ENCODE measurements at regions not wholly inside any gene's neighbourhood (a gene's known extent, or its start where the extent isn't known, plus 50 kb on each side); places are given as distances from the start of the nearest gene placed in this dataset.

DNA sequence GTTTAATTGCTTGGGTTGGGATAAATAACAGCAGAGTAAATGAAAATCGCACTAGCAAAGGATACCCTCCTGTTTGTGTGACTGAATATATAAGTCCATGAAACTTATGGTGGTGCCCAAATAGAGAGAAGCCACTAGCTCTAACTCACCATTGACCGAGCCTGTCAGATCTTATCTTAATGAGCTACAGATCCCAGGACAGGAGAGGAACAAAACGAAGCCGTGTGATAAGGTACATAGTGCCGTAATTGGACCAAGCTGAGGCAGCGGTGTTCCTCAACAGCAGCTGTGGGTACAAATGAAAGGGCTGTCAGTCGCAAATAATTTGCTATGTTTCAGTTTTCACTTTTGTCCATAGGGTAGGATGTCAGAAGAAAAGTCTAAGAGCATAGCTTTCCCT, 276.1 kb downstream of the PTBP2 start:
- no peak overlapping the region for H2AFZ ChIP-seq (ENCODE audit: low read length)
- no peak overlapping the region for H3K23ac ChIP-seq (ENCODE audit: insufficient read length, low read depth, low read length)
- no peaks in the 10 kb centered on the region for H3K27me3 ChIP-seq (ENCODE audit: insufficient read depth, low read length)
- no peaks in the 10 kb centered on the region for H3K27me3 Mint-ChIP-seq (ENCODE audit: low read depth)
- no peaks in the 10 kb centered on the region for H3K79me1 ChIP-seq (ENCODE audit: insufficient read depth, low read depth, low read length, poor library complexity, severe bottlenecking)
- H3K79me2 ChIP-seq (ENCODE audit: insufficient read depth, low read length), result no peaks in the 10 kb centered on the region
- H3K4ac ChIP-seq (ENCODE audit: low read depth, low read length), result no peak overlapping the region
- H3K4me3 Mint-ChIP-seq, result no peak overlapping the region
- H3K14ac ChIP-seq (ENCODE audit: insufficient read depth, low read length), result no peak overlapping the region
- H3K4me1 ChIP-seq (ENCODE audit: insufficient read depth, low read length), result no peaks in the 10 kb centered on the region
- no peak overlapping the region for H4K5ac ChIP-seq (ENCODE audit: insufficient read length, low read depth, low read length)
- H2BK20ac ChIP-seq (ENCODE audit: low read depth, low read length, poor library complexity, severe bottlenecking), result no peak overlapping the region
- no peaks in the 10 kb centered on the region for H4K20me1 ChIP-seq (ENCODE audit: control insufficient read depth, insufficient read depth, insufficient read length)
- H2BK120ac ChIP-seq (ENCODE audit: low read depth, low read length, poor library complexity, severe bottlenecking), result no peak overlapping the region
- no peak overlapping the region for H3T11ph ChIP-seq (ENCODE audit: low read length)
- no peak for DNase-seq
- WGBS (ENCODE audit: extremely low coverage, insufficient read length, low lambda C conversion rate), result no CpG with 5 or more reads among the region's 7 CpGs
- H3K4me2 ChIP-seq (ENCODE audit: insufficient read depth, insufficient read length, low read length), result no peak overlapping the region
- no peak for TF ChIP-seq CTCF (conservative IDR thresholded peaks at IDR 0.05)
- H2AK5ac ChIP-seq (ENCODE audit: insufficient read length, low read length), result no peak overlapping the region
- H3K27ac ChIP-seq (ENCODE audit: insufficient read length, low read depth, low read length), result no peak overlapping the region
- no peaks in the 10 kb centered on the region for H3K36me3 Mint-ChIP-seq (ENCODE audit: insufficient read depth in 1 of 3, low read depth in 3 of 3)
- H4K91ac ChIP-seq (ENCODE audit: insufficient read length, low read depth, low read length), result no peak overlapping the region
- H3K18ac ChIP-seq (ENCODE audit: insufficient read length, low read depth, low read length), result no peak overlapping the region
- H3K56ac ChIP-seq (ENCODE audit: insufficient read length, low read depth, low read length), result no peak overlapping the region
- H3K23me2 ChIP-seq (ENCODE audit: insufficient read length, low read depth, low read length, poor library complexity, severe bottlenecking), result no peaks in the 10 kb centered on the region
- no peak overlapping the region for H4K8ac ChIP-seq (replicated peaks; ENCODE audit: insufficient read length, low read depth, low read length)
- H2BK12ac ChIP-seq (ENCODE audit: insufficient read length, low read depth, low read length), result no peak overlapping the region
- H3K9ac ChIP-seq (ENCODE audit: extremely low read depth, insufficient read length, low read length), result no peak overlapping the region
- no peak overlapping the region for H2BK15ac ChIP-seq (ENCODE audit: low read depth, low read length)
- no peaks in the 10 kb centered on the region for H3K4me1 Mint-ChIP-seq
- H2BK5ac ChIP-seq (ENCODE audit: insufficient read length, low read length), result no peak overlapping the region
- H3K9me3 ChIP-seq (ENCODE audit: control insufficient read depth, low read depth, low read length), result no peaks in the 10 kb centered on the region
- no peaks in the 10 kb centered on the region for H3K9me3 Mint-ChIP-seq
- H3K27ac Mint-ChIP-seq, result no peak overlapping the region

All from H9 (cell line).